GM04504 (cell line): ENCODE measurements at regions not wholly inside any gene's neighbourhood (a gene's known extent, or its start where the extent isn't known, plus 50 kb on each side); places are given as distances from the start of the nearest gene placed in this dataset.

Experiments
- DNase-seq: peaks from one replicate; pipeline ENCODE4 v3.0.0-alpha.2; 2012; ENCODE audit warnings: low read depth

GRCh38 chr5:20420991-20421595, 433.1 kb upstream of the CDH18 start:
- DNase-seq, result no peak
